ENCODE measurements at regions not wholly inside any gene's neighbourhood (a gene's known extent, or its start where the extent isn't known, plus 50 kb on each side); places are given as distances from the start of the nearest gene placed in this dataset.

- TF ChIP-seq POLR2A (IDR thresholded peaks at IDR 0.05) (no peak), EP300 (IDR thresholded peaks at IDR 0.05) (no peak)
Measured at GRCh38 chr2:18345848-18346247, 214.6 kb downstream of the RDH14 start.

All from ovary (tissue), 1 donor.